ENCODE measurements at regions not wholly inside any gene's neighbourhood (a gene's known extent, or its start where the extent isn't known, plus 50 kb on each side); places are given as distances from the start of the nearest gene placed in this dataset.

GRCh38 chr5:135695656-135696313, 117.0 kb upstream of the CXCL14 start:
- Histone ChIP-seq H3K4me3 (ENCODE audit: low read length) (no peak overlapping the region), H3K36me3 (ENCODE audit: control insufficient read depth in 2 of 3, insufficient read depth in 3 of 3, low read length in 3 of 3) (no peaks in the 10 kb centered on the region), H3K9me3 (ENCODE audit: control insufficient read depth in 2 of 3, low read length in 3 of 3) (no peaks in the 10 kb centered on the region), H3K4me1 (ENCODE audit: control insufficient read depth in 2 of 2, insufficient read depth in 2 of 2, low read length in 2 of 2) (no peaks in the 10 kb centered on the region), H3K27ac (ENCODE audit: low read depth, low read length) (no peak overlapping the region), H3K27me3 (ENCODE audit: control insufficient read depth in 2 of 2, insufficient read depth in 2 of 2, low read length in 2 of 2) (no peaks in the 10 kb centered on the region)
- intact Hi-C loops (cut with micrococcal nuclease): no loop called here
- ATAC-seq: no peak
- H3K4me3 Mint-ChIP-seq: no peak overlapping the region
- POLR2A ChIA-PET: no interaction called here
- peaks cover 0 to 2% (median 0%) of the 10 kb centered on the region in 11 donors for H3K9me3 Mint-ChIP-seq
- peaks cover 0 to 30% (median 8%) of the 10 kb centered on the region in 5 donors for H3K27me3 Mint-ChIP-seq
- H3K36me3 Mint-ChIP-seq: no peaks in the 10 kb centered on the region
- H3K27ac Mint-ChIP-seq: no peak overlapping the region
- DNase-seq: no peak
- no peaks in the 10 kb centered on the region for H3K4me1 Mint-ChIP-seq
- CTCF ChIA-PET: interaction anchor here (1.2 kb wide), 1 partner anchor 12 kb away, joined by 3 read pairs; no protein-coding TSS in a partner anchor

- no peak overlapping the region for H3K4me3 Mint-ChIP-seq
- H3K36me3 ChIP-seq (ENCODE audit: control insufficient read depth in 2 of 3, insufficient read depth in 3 of 3, low read length in 3 of 3): no peaks in the 10 kb centered on the region
- CTCF ChIA-PET: no interaction called here
- POLR2A ChIA-PET: no interaction called here
- no peak overlapping the region for H3K4me3 ChIP-seq (ENCODE audit: low read length)
- H3K9me3 Mint-ChIP-seq: peaks cover 0 to 2% (median 0%) of the 10 kb centered on the region in 11 donors
- H3K36me3 Mint-ChIP-seq: no peaks in the 10 kb centered on the region
- H3K9me3 ChIP-seq (ENCODE audit: control insufficient read depth in 2 of 3, low read length in 3 of 3): no peaks in the 10 kb centered on the region
- no peaks in the 10 kb centered on the region for H3K27me3 ChIP-seq (ENCODE audit: control insufficient read depth in 2 of 2, insufficient read depth in 2 of 2, low read length in 2 of 2)
- no peak overlapping the region for H3K27ac ChIP-seq (ENCODE audit: low read depth, low read length)
- H3K4me1 ChIP-seq (ENCODE audit: control insufficient read depth in 2 of 2, insufficient read depth in 2 of 2, low read length in 2 of 2): no peaks in the 10 kb centered on the region
- DNase-seq (no peak), ATAC-seq (no peak)
- no peaks in the 10 kb centered on the region for H3K4me1 Mint-ChIP-seq
- intact Hi-C loops (cut with micrococcal nuclease): no loop called here
- no peak overlapping the region for H3K27ac Mint-ChIP-seq
- H3K27me3 Mint-ChIP-seq: peaks cover 0 to 39% (median 8%) of the 10 kb centered on the region in 5 donors
Observed at GRCh38 chr5:135694906-135695305, 116.1 kb upstream of the CXCL14 start.

DNA sequence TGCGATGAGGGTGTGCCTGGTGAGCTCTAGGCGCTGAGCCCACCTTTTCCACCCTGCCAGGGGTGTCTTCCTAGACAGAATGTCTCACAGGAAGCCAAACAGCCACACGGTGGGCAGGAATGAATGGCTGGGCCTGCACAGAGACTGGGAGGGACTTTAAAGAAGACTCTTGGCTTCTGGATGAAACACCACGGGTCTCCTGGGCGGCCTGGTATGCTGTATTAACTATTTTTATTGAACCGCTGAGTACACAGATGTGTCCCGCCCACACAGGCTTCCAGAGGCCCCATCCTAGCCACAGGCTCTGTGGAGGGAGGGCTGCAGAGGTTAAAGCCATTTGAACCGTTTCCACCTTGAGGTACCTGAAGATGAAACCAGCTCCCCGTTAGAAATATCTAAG, 115.2 kb upstream of the CXCL14 start:
- DNase-seq (no peak), ATAC-seq (no peak)
- Histone ChIP-seq H3K27ac (ENCODE audit: low read depth, low read length) (no peak overlapping the region), H3K9me3 (ENCODE audit: control insufficient read depth in 2 of 3, low read length in 3 of 3) (no peaks in the 10 kb centered on the region), H3K4me3 (ENCODE audit: low read length) (no peak overlapping the region), H3K36me3 (ENCODE audit: control insufficient read depth in 2 of 3, insufficient read depth in 3 of 3, low read length in 3 of 3) (no peaks in the 10 kb centered on the region), H3K4me1 (ENCODE audit: control insufficient read depth in 2 of 2, insufficient read depth in 2 of 2, low read length in 2 of 2) (no peaks in the 10 kb centered on the region), H3K27me3 (ENCODE audit: control insufficient read depth in 2 of 2, insufficient read depth in 2 of 2, low read length in 2 of 2) (no peaks in the 10 kb centered on the region)
- Mint-ChIP-seq H3K27ac (no peak overlapping the region), H3K4me1 (no peaks in the 10 kb centered on the region), H3K36me3 (no peaks in the 10 kb centered on the region), H3K9me3 (peaks cover 0 to 2% (median 0%) of the 10 kb centered on the region in 11 donors), H3K4me3 (no peak overlapping the region), H3K27me3 (peaks cover 2 to 48% (median 13%) of the 10 kb centered on the region in 5 donors)
- intact Hi-C loops (cut with micrococcal nuclease): no loop called here
- ChIA-PET CTCF (no interaction called here), POLR2A (no interaction called here)

DNA sequence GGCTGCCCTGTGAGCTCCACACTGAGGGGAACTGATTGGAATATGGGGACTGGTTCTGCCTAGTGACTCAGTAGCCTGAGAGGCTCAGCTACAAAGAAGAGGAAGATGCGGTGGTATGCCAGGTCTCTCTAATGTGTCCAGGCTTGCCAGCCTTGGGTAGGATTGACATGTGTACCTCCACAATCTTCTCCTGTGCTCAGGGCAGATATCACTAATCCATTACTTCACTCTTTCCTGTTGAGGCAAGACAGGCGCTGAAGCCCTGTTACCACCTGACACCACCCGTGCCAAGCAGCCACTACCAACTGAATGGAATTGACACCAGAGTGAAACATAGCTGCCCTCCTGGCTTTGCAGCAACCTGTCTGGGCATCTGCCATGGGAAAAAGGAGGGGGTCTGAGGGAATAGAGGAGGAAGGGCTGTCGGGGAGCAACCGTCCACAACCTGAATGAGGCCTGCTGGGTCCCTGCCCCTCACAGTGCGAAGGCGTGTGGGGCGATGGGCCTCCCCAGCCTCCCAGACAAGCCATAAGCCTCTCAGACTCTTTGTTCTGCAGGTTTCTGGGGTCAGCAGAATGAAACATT, 114.7 kb upstream of the CXCL14 start:
- Mint-ChIP-seq H3K27ac (no peak overlapping the region), H3K4me1 (no peaks in the 10 kb centered on the region), H3K4me3 (no peak overlapping the region), H3K27me3 (peaks cover 2 to 49% (median 13%) of the 10 kb centered on the region in 5 donors), H3K9me3 (peaks cover 0 to 2% (median 0%) of the 10 kb centered on the region in 11 donors), H3K36me3 (no peaks in the 10 kb centered on the region)
- Histone ChIP-seq H3K4me1 (ENCODE audit: control insufficient read depth in 2 of 2, insufficient read depth in 2 of 2, low read length in 2 of 2) (no peaks in the 10 kb centered on the region), H3K27me3 (ENCODE audit: control insufficient read depth in 2 of 2, insufficient read depth in 2 of 2, low read length in 2 of 2) (no peaks in the 10 kb centered on the region), H3K36me3 (ENCODE audit: control insufficient read depth in 2 of 3, insufficient read depth in 3 of 3, low read length in 3 of 3) (no peaks in the 10 kb centered on the region), H3K27ac (ENCODE audit: low read depth, low read length) (no peak overlapping the region), H3K4me3 (ENCODE audit: low read length) (no peak overlapping the region), H3K9me3 (ENCODE audit: control insufficient read depth in 2 of 3, low read length in 3 of 3) (no peaks in the 10 kb centered on the region)
- intact Hi-C loops (cut with micrococcal nuclease): no loop called here
- DNase-seq: no peak
- ChIA-PET CTCF (no interaction called here), POLR2A (no interaction called here)
- ATAC-seq: no peak

DNA sequence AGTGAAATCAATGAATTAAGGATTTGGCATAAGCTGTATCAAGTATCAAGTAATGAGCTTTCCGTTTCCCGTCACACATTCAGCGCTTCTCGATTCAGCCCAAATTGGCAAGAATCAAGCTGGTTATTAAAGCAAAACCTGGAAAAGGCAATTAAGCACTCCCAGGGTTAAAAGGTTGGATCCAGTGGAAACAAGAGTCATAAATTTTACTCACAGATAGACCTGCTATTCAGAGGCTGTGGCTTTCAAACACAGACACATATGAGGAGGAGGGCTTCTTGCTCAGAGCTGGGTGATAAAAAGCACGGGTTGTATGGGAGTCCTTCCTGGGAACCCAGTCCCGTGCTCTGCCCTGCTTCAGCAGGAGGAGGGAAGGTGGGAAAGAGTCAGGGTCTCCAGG, 112.3 kb upstream of the CXCL14 start:
- no peak overlapping the region for H3K27ac ChIP-seq (ENCODE audit: low read depth, low read length)
- peaks cover 0 to 5% (median 0%) of the 10 kb centered on the region in 11 donors for H3K9me3 Mint-ChIP-seq
- ATAC-seq (no peak), DNase-seq (no peak)
- intact Hi-C loops (cut with micrococcal nuclease): no loop called here
- POLR2A ChIA-PET: no interaction called here
- H3K4me3 ChIP-seq (ENCODE audit: low read length): no peak overlapping the region
- H3K36me3 Mint-ChIP-seq: no peaks in the 10 kb centered on the region
- H3K4me1 Mint-ChIP-seq: no peaks in the 10 kb centered on the region
- H3K9me3 ChIP-seq (ENCODE audit: control insufficient read depth in 2 of 3, low read length in 3 of 3): no peaks in the 10 kb centered on the region
- no peaks in the 10 kb centered on the region for H3K27me3 ChIP-seq (ENCODE audit: control insufficient read depth in 2 of 2, insufficient read depth in 2 of 2, low read length in 2 of 2)
- H3K36me3 ChIP-seq (ENCODE audit: control insufficient read depth in 2 of 3, insufficient read depth in 3 of 3, low read length in 3 of 3): no peaks in the 10 kb centered on the region
- H3K27me3 Mint-ChIP-seq: peaks cover 2 to 49% (median 22%) of the 10 kb centered on the region in 5 donors
- CTCF ChIA-PET: no interaction called here
- no peak overlapping the region for H3K4me3 Mint-ChIP-seq
- no peak overlapping the region for H3K27ac Mint-ChIP-seq
- H3K4me1 ChIP-seq (ENCODE audit: control insufficient read depth in 2 of 2, insufficient read depth in 2 of 2, low read length in 2 of 2): no peaks in the 10 kb centered on the region

GRCh38 chr5:135690466-135690865, 111.7 kb upstream of the CXCL14 start:
- Mint-ChIP-seq H3K27ac (no peak overlapping the region), H3K36me3 (no peaks in the 10 kb centered on the region), H3K27me3 (peaks cover 2 to 48% (median 22%) of the 10 kb centered on the region in 5 donors), H3K9me3 (peaks cover 0 to 5% (median 0%) of the 10 kb centered on the region in 11 donors), H3K4me3 (no peak overlapping the region), H3K4me1 (no peaks in the 10 kb centered on the region)
- no peaks in the 10 kb centered on the region for H3K4me1 ChIP-seq (ENCODE audit: control insufficient read depth in 2 of 2, insufficient read depth in 2 of 2, low read length in 2 of 2)
- intact Hi-C loops (cut with micrococcal nuclease): no loop called here
- DNase-seq (no peak), ATAC-seq (peak; percentile 4)
- no peak overlapping the region for H3K4me3 ChIP-seq (ENCODE audit: low read length)
- H3K27me3 ChIP-seq (ENCODE audit: control insufficient read depth in 2 of 2, insufficient read depth in 2 of 2, low read length in 2 of 2): no peaks in the 10 kb centered on the region
- ChIA-PET CTCF (no interaction called here), POLR2A (no interaction called here)
- no peaks in the 10 kb centered on the region for H3K9me3 ChIP-seq (ENCODE audit: control insufficient read depth in 2 of 3, low read length in 3 of 3)
- no peaks in the 10 kb centered on the region for H3K36me3 ChIP-seq (ENCODE audit: control insufficient read depth in 2 of 3, insufficient read depth in 3 of 3, low read length in 3 of 3)
- no peak overlapping the region for H3K27ac ChIP-seq (ENCODE audit: low read depth, low read length)

DNA sequence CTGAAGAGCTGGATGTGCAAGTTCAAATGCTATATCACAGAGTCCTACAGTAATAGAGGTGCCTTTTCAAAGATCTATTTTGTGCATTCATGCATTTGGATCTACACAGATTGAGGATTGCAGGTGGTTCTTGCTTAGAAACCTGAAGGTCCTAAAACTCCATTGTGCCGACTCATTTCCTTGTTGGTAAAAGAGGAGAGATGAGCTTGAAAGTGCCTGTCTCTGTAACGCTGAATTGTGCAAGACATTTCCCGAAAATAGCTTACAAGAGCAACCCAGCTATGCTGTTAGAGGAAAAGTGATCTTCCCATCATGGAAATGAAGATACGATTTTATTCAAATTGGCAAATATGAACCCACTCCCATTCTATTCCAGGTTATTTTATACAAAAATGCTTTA, 110.7 kb upstream of the CXCL14 start:
- Mint-ChIP-seq H3K27ac (no peak overlapping the region), H3K36me3 (no peaks in the 10 kb centered on the region), H3K27me3 (peaks cover 2 to 44% (median 22%) of the 10 kb centered on the region in 5 donors), H3K4me1 (no peaks in the 10 kb centered on the region), H3K9me3 (peaks cover 0 to 5% (median 0%) of the 10 kb centered on the region in 11 donors), H3K4me3 (no peak overlapping the region)
- Histone ChIP-seq H3K4me1 (ENCODE audit: control insufficient read depth in 2 of 2, insufficient read depth in 2 of 2, low read length in 2 of 2) (no peaks in the 10 kb centered on the region), H3K4me3 (ENCODE audit: low read length) (no peak overlapping the region), H3K27ac (ENCODE audit: low read depth, low read length) (no peak overlapping the region), H3K27me3 (ENCODE audit: control insufficient read depth in 2 of 2, insufficient read depth in 2 of 2, low read length in 2 of 2) (no peaks in the 10 kb centered on the region), H3K36me3 (ENCODE audit: control insufficient read depth in 2 of 3, insufficient read depth in 3 of 3, low read length in 3 of 3) (no peaks in the 10 kb centered on the region), H3K9me3 (ENCODE audit: control insufficient read depth in 2 of 3, low read length in 3 of 3) (no peaks in the 10 kb centered on the region)
- intact Hi-C loops (cut with micrococcal nuclease): no loop called here
- ATAC-seq (no peak), DNase-seq (no peak)
- CTCF ChIA-PET: no interaction called here
- POLR2A ChIA-PET: no interaction called here

Data from naive thymus-derived CD4-positive, alpha-beta T cell (primary cell).